Lower lobe of right lung (tissue), 2 donors: ENCODE measurements at regions not wholly inside any gene's neighbourhood (a gene's known extent, or its start where the extent isn't known, plus 50 kb on each side); places are given as distances from the start of the nearest gene placed in this dataset.

Experiments used
- ATAC-seq, 2 donors: fragments of 200-7000 bp; cut with Tn5 transposase; one replicate each; pipeline ENCODE4 v1.9.1; 2020 to 2022; ENCODE audit warnings: mild to moderate bottlenecking in 2 of 2, moderate library complexity in 2 of 2
- DNase-seq: peaks from one replicate; pipeline ENCODE4 v3.0.0-alpha.2; 2020
- H3K27ac ChIP-seq: fragments of 200-600 bp; one replicate; pipeline ENCODE4 v1.8.0; 2022
- H3K27me3 ChIP-seq: fragments of 200-600 bp; one replicate; pipeline ENCODE4 v1.8.0; 2022; ENCODE audit warnings: low read depth
- H3K36me3 ChIP-seq: fragments of 200-600 bp; one replicate; pipeline ENCODE4 v1.8.0; 2022; ENCODE audit warnings: mild to moderate bottlenecking
- H3K4me1 ChIP-seq: fragments of 200-600 bp; one replicate; pipeline ENCODE4 v1.8.0; 2022
- H3K4me3 ChIP-seq: fragments of 200-600 bp; one replicate; pipeline ENCODE4 v1.8.0; 2022; ENCODE audit warnings: mild to moderate bottlenecking
- H3K9me3 ChIP-seq: fragments of 200-600 bp; one replicate; pipeline ENCODE4 v1.8.0; 2022
- intact Hi-C: fragments of 100-400 bp; cut with DNase I; formaldehyde crosslinking; loops from one replicate; pipeline ENCODE4 v1.11.0; 2022
- TF ChIP-seq, protein P1 (sequence below): fragments of 200-600 bp; IDR thresholded peaks from one replicate; pipeline ENCODE4 v1.8.0; 2022; ENCODE audit warnings: antibody characterized with exemption, mild to moderate bottlenecking
- donor health status: DM: no; HTN: yes; CAD: no; lungs with severe emphysema.

DNA sequence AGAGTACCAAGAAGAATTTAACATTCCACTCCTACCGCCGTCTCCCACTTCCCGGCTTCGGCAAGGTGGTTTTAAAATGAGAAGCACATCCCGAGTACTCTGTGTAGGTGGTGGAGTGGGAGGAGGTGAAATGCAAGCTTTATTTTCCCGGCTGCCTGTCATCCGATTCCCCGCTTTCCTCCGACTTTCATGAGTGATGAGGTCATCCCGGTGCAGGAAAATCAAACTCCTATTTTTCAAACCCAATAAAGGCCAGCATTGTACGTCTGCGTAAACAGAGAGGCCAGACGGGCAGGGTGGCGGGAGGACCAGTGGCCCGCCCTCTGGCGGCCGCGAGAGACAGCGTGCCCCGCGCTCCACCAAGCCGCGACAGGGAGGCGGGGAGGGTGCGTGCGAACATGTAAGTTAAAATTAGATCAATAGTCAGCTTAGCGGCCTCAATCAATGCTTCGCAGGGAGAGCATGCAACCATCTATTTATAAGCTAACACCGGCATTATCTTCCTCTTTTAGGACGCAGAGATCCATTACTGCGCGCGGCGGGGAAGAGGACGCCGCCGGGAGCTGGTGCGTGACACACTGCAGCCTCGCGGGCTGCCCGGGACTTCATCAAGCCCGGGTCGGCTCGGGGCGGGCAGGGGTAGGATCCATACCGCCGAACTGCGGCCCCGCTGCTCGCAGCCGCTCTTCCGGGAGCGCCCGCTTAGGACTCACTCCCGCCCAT is 163.3 kb downstream of the CD47 start:
- DNase-seq (peak; percentile 73), ATAC-seq (peak; percentile 94 to 98)
- TF ChIP-seq, protein P1, sequence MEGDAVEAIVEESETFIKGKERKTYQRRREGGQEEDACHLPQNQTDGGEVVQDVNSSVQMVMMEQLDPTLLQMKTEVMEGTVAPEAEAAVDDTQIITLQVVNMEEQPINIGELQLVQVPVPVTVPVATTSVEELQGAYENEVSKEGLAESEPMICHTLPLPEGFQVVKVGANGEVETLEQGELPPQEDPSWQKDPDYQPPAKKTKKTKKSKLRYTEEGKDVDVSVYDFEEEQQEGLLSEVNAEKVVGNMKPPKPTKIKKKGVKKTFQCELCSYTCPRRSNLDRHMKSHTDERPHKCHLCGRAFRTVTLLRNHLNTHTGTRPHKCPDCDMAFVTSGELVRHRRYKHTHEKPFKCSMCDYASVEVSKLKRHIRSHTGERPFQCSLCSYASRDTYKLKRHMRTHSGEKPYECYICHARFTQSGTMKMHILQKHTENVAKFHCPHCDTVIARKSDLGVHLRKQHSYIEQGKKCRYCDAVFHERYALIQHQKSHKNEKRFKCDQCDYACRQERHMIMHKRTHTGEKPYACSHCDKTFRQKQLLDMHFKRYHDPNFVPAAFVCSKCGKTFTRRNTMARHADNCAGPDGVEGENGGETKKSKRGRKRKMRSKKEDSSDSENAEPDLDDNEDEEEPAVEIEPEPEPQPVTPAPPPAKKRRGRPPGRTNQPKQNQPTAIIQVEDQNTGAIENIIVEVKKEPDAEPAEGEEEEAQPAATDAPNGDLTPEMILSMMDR = peak; percentile 94
- intact Hi-C loops = no loop called here
- H3K27ac ChIP-seq = no peak overlapping the region
- H3K27me3 ChIP-seq = no peaks in the 10 kb centered on the region
- H3K36me3 ChIP-seq = no peaks in the 10 kb centered on the region
- peaks cover 13% of the 10 kb centered on the region for H3K4me1 ChIP-seq
- no peaks in the 10 kb centered on the region for H3K9me3 ChIP-seq
- peak overlapping the region; percentile 65 for H3K4me3 ChIP-seq

DNA sequence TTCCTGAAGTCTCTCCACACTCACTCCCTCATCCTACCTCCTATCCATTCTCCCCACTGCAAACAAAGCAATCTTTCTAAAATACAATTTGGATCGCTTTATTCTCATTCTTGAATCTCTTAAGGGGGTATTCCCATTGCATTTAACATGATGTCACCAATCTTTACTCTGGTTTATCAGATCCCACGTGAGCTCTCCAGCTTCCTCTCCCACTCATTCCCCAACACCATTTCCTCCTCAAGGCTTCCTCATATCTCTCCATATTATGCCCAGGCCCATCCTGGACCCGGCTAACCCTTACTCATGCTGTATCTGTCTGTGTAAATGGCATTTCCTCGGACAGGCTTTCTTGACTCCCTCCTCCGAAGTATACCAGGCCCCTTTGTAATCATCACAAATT is 165.0 kb downstream of the CD47 start:
- no peaks in the 10 kb centered on the region for H3K9me3 ChIP-seq
- H3K4me3 ChIP-seq = no peak overlapping the region
- no peaks in the 10 kb centered on the region for H3K27me3 ChIP-seq
- no peaks in the 10 kb centered on the region for H3K36me3 ChIP-seq
- H3K27ac ChIP-seq = no peak overlapping the region
- peaks cover 13% of the 10 kb centered on the region for H3K4me1 ChIP-seq
- TF ChIP-seq, protein P1 = no peak
- DNase-seq (no peak), ATAC-seq (no peak)
- intact Hi-C loops = no loop called here

DNA sequence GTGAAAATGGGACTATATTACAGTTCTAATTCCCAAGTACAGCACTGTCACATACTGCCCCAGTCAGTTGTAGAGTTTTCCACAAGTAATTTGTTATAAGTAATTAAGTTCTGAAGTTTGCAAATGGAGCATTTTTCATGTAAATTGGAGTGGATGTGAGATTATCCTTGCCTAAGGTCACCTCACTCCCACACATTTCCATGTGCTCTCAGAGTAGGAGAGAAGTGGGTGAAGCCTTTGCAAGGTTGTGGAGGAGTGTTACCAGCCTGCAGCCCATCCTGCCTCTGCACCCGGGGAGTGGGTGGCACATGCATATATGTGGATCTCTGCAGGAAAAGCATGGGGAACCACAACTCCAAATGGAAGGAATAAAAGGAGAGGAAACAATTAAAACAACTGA is 169.8 kb downstream of the CD47 start:
- TF ChIP-seq, protein P1 = no peak
- DNase-seq (no peak), ATAC-seq (no peak)
- Histone ChIP-seq H3K9me3 (no peaks in the 10 kb centered on the region), H3K27me3 (no peaks in the 10 kb centered on the region), H3K27ac (no peak overlapping the region), H3K36me3 (no peaks in the 10 kb centered on the region), H3K4me3 (no peak overlapping the region), H3K4me1 (no peaks in the 10 kb centered on the region)
- intact Hi-C loops = no loop called here

DNA sequence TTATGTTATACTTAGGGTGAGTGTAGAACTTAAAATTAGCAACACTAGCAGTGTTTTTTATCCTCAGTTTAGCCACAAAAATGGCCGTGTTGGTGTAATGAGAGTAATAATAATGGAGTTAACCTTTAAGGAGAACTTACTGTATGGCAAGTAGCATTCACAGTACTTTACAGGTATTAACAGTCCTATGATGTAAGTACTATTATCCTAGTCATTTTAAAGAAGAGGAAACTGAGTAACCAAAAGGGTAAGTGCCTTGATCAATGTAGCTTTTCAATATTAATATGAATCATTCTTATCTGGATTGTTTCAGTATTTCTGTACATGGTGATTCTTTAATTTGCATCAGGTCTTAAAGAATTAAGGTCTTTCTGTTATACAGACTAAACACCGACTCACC is 170.3 kb downstream of the CD47 start:
- intact Hi-C loops = no loop called here
- no peaks in the 10 kb centered on the region for H3K36me3 ChIP-seq
- no peak overlapping the region for H3K27ac ChIP-seq
- no peaks in the 10 kb centered on the region for H3K27me3 ChIP-seq
- TF ChIP-seq, protein P1 = no peak
- ATAC-seq = no peak
- H3K4me3 ChIP-seq = no peak overlapping the region
- H3K4me1 ChIP-seq = no peaks in the 10 kb centered on the region
- no peak for DNase-seq
- no peaks in the 10 kb centered on the region for H3K9me3 ChIP-seq

DNA sequence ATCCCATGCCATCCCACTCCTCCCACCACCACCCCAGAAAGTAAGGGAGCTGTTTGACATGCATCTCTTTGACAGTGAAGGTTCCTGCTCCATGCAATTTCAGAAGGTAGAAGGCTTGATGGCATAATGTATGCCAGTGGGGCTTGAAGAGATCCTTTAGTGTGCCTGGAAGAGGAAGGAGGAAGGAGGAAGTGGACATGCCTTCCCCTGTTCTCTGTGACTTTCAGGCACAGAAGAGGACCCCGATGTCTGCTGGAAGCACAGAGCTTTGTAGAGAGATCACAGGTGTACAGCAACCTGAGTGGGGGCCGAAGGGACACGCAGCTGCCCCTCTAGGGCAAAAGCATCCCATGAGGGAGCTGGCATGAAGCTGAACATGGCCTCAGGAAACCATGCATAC is 171.6 kb downstream of the CD47 start:
- no peak overlapping the region for H3K4me3 ChIP-seq
- intact Hi-C loops = no loop called here
- TF ChIP-seq, protein P1 = no peak
- no peaks in the 10 kb centered on the region for H3K9me3 ChIP-seq
- H3K27ac ChIP-seq = no peak overlapping the region
- no peaks in the 10 kb centered on the region for H3K27me3 ChIP-seq
- ATAC-seq (no peak), DNase-seq (no peak)
- no peaks in the 10 kb centered on the region for H3K36me3 ChIP-seq
- no peaks in the 10 kb centered on the region for H3K4me1 ChIP-seq
